PC-9 (cell line): ENCODE measurements at regions not wholly inside any gene's neighbourhood (a gene's known extent, or its start where the extent isn't known, plus 50 kb on each side); places are given as distances from the start of the nearest gene placed in this dataset.

Experiments
- BruUV-seq: library from RNA; stranded (reverse); fragments of 400-500 nt; replicated peaks from 2 replicates; lab custom pipeline; 2021; lab: Mats Ljungman, UMichigan
- CTCF ChIA-PET: fragments of 300-600 bp; sonication (Branson Sonifier 250); formaldehyde crosslinking; loops from one replicate; lab custom pipeline; 2022; ENCODE audit warnings: antibody characterized with exemption; lab: Charles Lee
- POLR2A ChIA-PET: fragments of 300-600 bp; sonication (Branson Sonifier 250); formaldehyde crosslinking; loops from one replicate; lab custom pipeline; 2022; ENCODE audit warnings: antibody characterized with exemption; ENCODE audit not compliant: unreplicated experiment; lab: Charles Lee
- DNase-seq, 2 experiments: peaks; one replicate each; pipeline versions ENCODE4 v3.0.0 to v3.0.0-alpha.2; 2015 to 2022; ENCODE audit warnings: mixed read lengths in 1 of 2
- H2AFZ ChIP-seq: fragments of 200-600 bp; sonication (generic); 2 replicates; pipeline ENCODE4 v1.8.1; 2017; ENCODE audit warnings: antibody characterized with exemption
- H3F3A ChIP-seq: fragments of 200-600 bp; sonication (generic); 2 replicates; pipeline ENCODE4 v1.8.1; 2017; ENCODE audit warnings: antibody characterized with exemption, mild to moderate bottlenecking, low read depth; ENCODE audit not compliant: insufficient read depth
- H3K27ac ChIP-seq: fragments of 200-600 bp; sonication (generic); 2 replicates; pipeline ENCODE4 v1.6.1; 2016; ENCODE audit warnings: mixed run types
- H3K27me3 ChIP-seq: fragments of 200-600 bp; sonication (generic); 2 replicates; pipeline ENCODE4 v1.6.1; 2016; ENCODE audit warnings: low read depth, mixed run types; ENCODE audit not compliant: insufficient read depth
- H3K36me3 ChIP-seq: fragments of 200-600 bp; sonication (generic); 2 replicates; pipeline ENCODE4 v1.6.1; 2016; ENCODE audit warnings: low read depth, mixed run types
- H3K4me1 ChIP-seq: fragments of 200-600 bp; sonication (generic); replicated peaks from 2 replicates; pipeline ENCODE4 v1.6.1; 2016; ENCODE audit warnings: mixed run types; ENCODE audit not compliant: insufficient read depth
- H3K4me2 ChIP-seq: fragments of 200-600 bp; sonication (generic); 2 replicates; pipeline ENCODE4 v1.6.1; 2017; ENCODE audit warnings: mixed run types
- H3K4me3 ChIP-seq: fragments of 200-600 bp; sonication (generic); 2 replicates; pipeline ENCODE4 v1.6.1; 2016; ENCODE audit warnings: mixed run types
- H3K79me2 ChIP-seq: fragments of 200-600 bp; sonication (generic); 2 replicates; pipeline ENCODE4 v1.6.1; 2017; ENCODE audit warnings: low read depth, mixed run types
- H3K9me2 ChIP-seq: fragments of 200-600 bp; sonication (generic); 2 replicates; pipeline ENCODE4 v1.8.1; 2017; ENCODE audit warnings: mild to moderate bottlenecking; ENCODE audit not compliant: insufficient read depth
- H3K9me3 ChIP-seq: fragments of 200-600 bp; sonication (generic); 2 replicates; pipeline ENCODE4 v1.8.1; 2016; ENCODE audit warnings: low read depth; ENCODE audit not compliant: insufficient read depth
- H4K20me1 ChIP-seq: fragments of 200-600 bp; sonication (generic); 2 replicates; pipeline ENCODE4 v1.8.1; 2017; ENCODE audit not compliant: insufficient read depth
- CTCF ChIP-seq: fragments of 200-600 bp; sonication (generic); conservative IDR thresholded peaks from 2 replicates; pipeline ENCODE4 v1.6.1; 2017; ENCODE audit warnings: mixed run types, antibody characterized with exemption, mild to moderate bottlenecking, moderate library complexity
- EZH2 ChIP-seq: fragments of 200-600 bp; sonication (generic); IDR thresholded peaks from 2 replicates; pipeline ENCODE4 v1.8.0; 2017; ENCODE audit warnings: antibody characterized with exemption, low read depth
- intact Hi-C: fragments of 100-400 bp; cut with micrococcal nuclease; formaldehyde crosslinking; loops from one replicate; pipeline ENCODE4 v1.10.0; 2022; ENCODE audit not compliant: unreplicated experiment

GRCh38 chr6:85137865-85138264, 312.0 kb upstream of the NT5E start:
- Histone ChIP-seq H3K4me3 (no peak overlapping the region), H3K79me2 (no peaks in the 10 kb centered on the region), H3K4me2 (no peak overlapping the region), H3K9me3 (no peaks in the 10 kb centered on the region), H3K4me1 (no peaks in the 10 kb centered on the region), H3K9me2 (no peaks in the 10 kb centered on the region), H3F3A (no peaks in the 10 kb centered on the region), H3K36me3 (no peaks in the 10 kb centered on the region), H3K27me3 (no peaks in the 10 kb centered on the region), H3K27ac (no peak overlapping the region), H2AFZ (no peak overlapping the region), H4K20me1 (no peaks in the 10 kb centered on the region)
- no TSS peak for BruUV-seq
- no peak for DNase-seq
- intact Hi-C loops: no loop called here
- CTCF ChIA-PET: no interaction called here
- no peak for TF ChIP-seq EZH2
- TF ChIP-seq CTCF: no peak
- POLR2A ChIA-PET: no interaction called here

- intact Hi-C loops: no loop called here
- CTCF ChIA-PET: no interaction called here
- no peak for TF ChIP-seq CTCF
- no peak for TF ChIP-seq EZH2
- no peaks in the 10 kb centered on the region for H3F3A ChIP-seq
- no peaks in the 10 kb centered on the region for H3K36me3 ChIP-seq
- no peaks in the 10 kb centered on the region for H3K9me2 ChIP-seq
- no peak overlapping the region for H3K27ac ChIP-seq
- no peaks in the 10 kb centered on the region for H3K27me3 ChIP-seq
- H3K79me2 ChIP-seq: no peaks in the 10 kb centered on the region
- POLR2A ChIA-PET: no interaction called here
- H3K4me2 ChIP-seq: no peak overlapping the region
- DNase-seq: no peak
- no peak overlapping the region for H2AFZ ChIP-seq
- no peaks in the 10 kb centered on the region for H3K9me3 ChIP-seq
- BruUV-seq: no TSS peak
- no peaks in the 10 kb centered on the region for H4K20me1 ChIP-seq
- H3K4me1 ChIP-seq: no peaks in the 10 kb centered on the region
- no peak overlapping the region for H3K4me3 ChIP-seq
Measured at GRCh38 chr6:85136310-85136709, 313.6 kb upstream of the NT5E start.

- Histone ChIP-seq H4K20me1 (no peaks in the 10 kb centered on the region), H3K79me2 (no peaks in the 10 kb centered on the region), H3K4me1 (no peaks in the 10 kb centered on the region), H3F3A (no peaks in the 10 kb centered on the region), H3K36me3 (no peaks in the 10 kb centered on the region), H3K4me3 (no peak overlapping the region), H2AFZ (no peak overlapping the region), H3K27ac (no peak overlapping the region), H3K9me3 (no peaks in the 10 kb centered on the region), H3K27me3 (no peaks in the 10 kb centered on the region), H3K9me2 (no peaks in the 10 kb centered on the region), H3K4me2 (no peak overlapping the region)
- TF ChIP-seq CTCF (no peak), EZH2 (no peak)
- ChIA-PET CTCF (no interaction called here), POLR2A (no interaction called here)
- intact Hi-C loops: no loop called here
- DNase-seq: no peak
- no TSS peak for BruUV-seq
Measured at GRCh38 chr6:85135376-85136094, 314.3 kb upstream of the NT5E start.
